HEK293 (cell line): ENCODE measurements at regions not wholly inside any gene's neighbourhood (a gene's known extent, or its start where the extent isn't known, plus 50 kb on each side); places are given as distances from the start of the nearest gene placed in this dataset.

Experiments used
- CTCF ChIA-PET: fragments of 350-600 bp; formaldehyde crosslinking; extraction: SDS; loops from one replicate; lab custom pipeline; 2021; ENCODE audit warnings: antibody characterized with exemption; lab: Yijun Ruan, JAX
- POLR2A ChIA-PET: fragments of 300-600 bp; formaldehyde crosslinking; extraction: SDS; loops from one replicate; lab custom pipeline; 2020; ENCODE audit warnings: antibody characterized with exemption, inconsistent platforms; lab: Yijun Ruan, JAX
- H3K27ac ChIP-seq: fragments of 200-500 bp; sonication (Bioruptor generic); 2 replicates; pipeline ENCODE4 v1.5.1; 2014; ENCODE audit warnings: low read depth, low read length, control low read depth, inconsistent platforms; ENCODE audit errors: extremely low read depth
- H3K36me3 ChIP-seq, 2 experiments: fragments of 200-500 bp in 1 of 2; sonication (Bioruptor generic) in 1 of 2; 1 replicate in 1 of 2; 2 replicates in 1 of 2; pipeline ENCODE4 v1.5.1; 2014 to 2017; ENCODE audit warnings: inconsistent platforms in 2 of 2, low read length in 2 of 2; ENCODE audit not compliant: control insufficient read depth in 2 of 2, insufficient read depth in 1 of 2
- H3K4me1 ChIP-seq: fragments of 200-500 bp; sonication (Bioruptor generic); 2 replicates; pipeline ENCODE4 v1.5.1; 2014; ENCODE audit warnings: mild to moderate bottlenecking, low read length, inconsistent platforms; ENCODE audit not compliant: control insufficient read depth, insufficient read depth
- H3K4me3 ChIP-seq: 2 replicates; pipeline ENCODE4 v1.5.1; 2011; ENCODE audit warnings: low read depth, mild to moderate bottlenecking, control low read depth, low read length, moderate library complexity
- H3K9me3 ChIP-seq: fragments of 200-500 bp; sonication (Bioruptor generic); 2 replicates; pipeline ENCODE4 v1.5.1; 2014; ENCODE audit warnings: low read depth, low read length, inconsistent platforms; ENCODE audit not compliant: control insufficient read depth, insufficient read depth
- ATF2 ChIP-seq: fragments of 450-650 bp; formaldehyde crosslinking; IDR thresholded peaks from 2 replicates; pipeline ENCODE4 v1.5.1; 2016; ENCODE audit warnings: missing biosample characterization, missing genetic modification characterization, low read depth
- BCL11B ChIP-seq: fragments of 450-650 bp; formaldehyde crosslinking; IDR thresholded peaks from 2 replicates; pipeline ENCODE4 v1.5.1; 2016; ENCODE audit warnings: low read depth, missing biosample characterization, missing genetic modification characterization
- GLI4 ChIP-seq: fragments of 450-650 bp; formaldehyde crosslinking; IDR thresholded peaks from 2 replicates; pipeline ENCODE4 v1.5.1; 2016; ENCODE audit warnings: missing biosample characterization, missing genetic modification characterization
- GLIS1 ChIP-seq: fragments of 450-650 bp; formaldehyde crosslinking; IDR thresholded peaks from 2 replicates; pipeline ENCODE4 v1.5.1; 2016; ENCODE audit warnings: missing biosample characterization, missing genetic modification characterization
- KLF10 ChIP-seq: fragments of 450-650 bp; IDR thresholded peaks from 2 replicates; pipeline ENCODE4 v1.5.1; 2018; ENCODE audit warnings: missing biosample characterization, mild to moderate bottlenecking, missing genetic modification characterization
- KLF17 ChIP-seq: fragments of 450-650 bp; formaldehyde crosslinking; IDR thresholded peaks from 2 replicates; pipeline ENCODE4 v1.5.1; 2016; ENCODE audit warnings: missing biosample characterization, missing genetic modification characterization
- OSR2 ChIP-seq: fragments of 450-650 bp; formaldehyde crosslinking; IDR thresholded peaks from 2 replicates; pipeline ENCODE4 v1.5.1; 2016; ENCODE audit warnings: missing biosample characterization, missing genetic modification characterization
- ZBTB26 ChIP-seq: fragments of 450-650 bp; formaldehyde crosslinking; optimal IDR thresholded peaks from 2 replicates; pipeline ENCODE3; 2016; ENCODE audit warnings: missing biosample characterization, mild to moderate bottlenecking, missing genetic modification characterization
- ZIC2 ChIP-seq: fragments of 450-650 bp; formaldehyde crosslinking; IDR thresholded peaks from 2 replicates; pipeline ENCODE4 v1.5.1; 2016; ENCODE audit warnings: missing biosample characterization, missing genetic modification characterization
- ZNF132 ChIP-seq: fragments of 450-650 bp; formaldehyde crosslinking; IDR thresholded peaks from 2 replicates; pipeline ENCODE4 v1.5.1; 2017; ENCODE audit warnings: missing biosample characterization, missing genetic modification characterization, borderline replicate concordance
- ZNF148 ChIP-seq: fragments of 450-650 bp; formaldehyde crosslinking; IDR thresholded peaks from 2 replicates; pipeline ENCODE4 v1.5.0; 2017; ENCODE audit warnings: missing biosample characterization, missing genetic modification characterization, borderline replicate concordance
- ZNF174 ChIP-seq: fragments of 450-650 bp; formaldehyde crosslinking; IDR thresholded peaks from 2 replicates; pipeline ENCODE4 v1.5.0; 2017; ENCODE audit warnings: missing biosample characterization, mild to moderate bottlenecking, missing genetic modification characterization
- ZNF184 ChIP-seq: fragments of 450-650 bp; IDR thresholded peaks from 2 replicates; pipeline ENCODE4 v1.5.1; 2018; ENCODE audit warnings: missing biosample characterization, mild to moderate bottlenecking, missing genetic modification characterization
- ZNF2 ChIP-seq: fragments of 450-650 bp; formaldehyde crosslinking; IDR thresholded peaks from 2 replicates; pipeline ENCODE4 v1.5.1; 2016; ENCODE audit warnings: missing biosample characterization, missing genetic modification characterization
- ZNF211 ChIP-seq: fragments of 450-650 bp; formaldehyde crosslinking; IDR thresholded peaks from 2 replicates; pipeline ENCODE4 v1.5.1; 2016; ENCODE audit warnings: low read depth, missing biosample characterization, missing genetic modification characterization
- ZNF302 ChIP-seq: fragments of 450-650 bp; formaldehyde crosslinking; IDR thresholded peaks from 2 replicates; pipeline ENCODE4 v1.5.1; 2016; ENCODE audit warnings: missing biosample characterization, missing genetic modification characterization, low read depth
- ZNF548 ChIP-seq: fragments of 450-650 bp; formaldehyde crosslinking; IDR thresholded peaks from 2 replicates; pipeline ENCODE4 v1.5.1; 2016; ENCODE audit warnings: missing biosample characterization, missing genetic modification characterization
- ZNF555 ChIP-seq: fragments of 450-650 bp; formaldehyde crosslinking; conservative IDR thresholded peaks from 2 replicates; pipeline ENCODE4 v1.5.1; 2017; ENCODE audit warnings: missing biosample characterization, mild to moderate bottlenecking, missing genetic modification characterization, inconsistent platforms
- ZNF561 ChIP-seq: fragments of 450-650 bp; IDR thresholded peaks from 2 replicates; pipeline ENCODE4 v1.5.1; 2018; ENCODE audit warnings: missing biosample characterization, missing genetic modification characterization, borderline replicate concordance
- ZNF580 ChIP-seq: fragments of 450-650 bp; formaldehyde crosslinking; IDR thresholded peaks from 2 replicates; pipeline ENCODE4 v1.5.1; 2016; ENCODE audit warnings: missing biosample characterization, missing genetic modification characterization
- ZNF600 ChIP-seq: fragments of 450-650 bp; formaldehyde crosslinking; IDR thresholded peaks from 2 replicates; pipeline ENCODE4 v1.5.1; 2016; ENCODE audit warnings: missing biosample characterization, missing genetic modification characterization
- ZNF623 ChIP-seq: fragments of 450-650 bp; formaldehyde crosslinking; IDR thresholded peaks from 2 replicates; pipeline ENCODE4 v1.5.1; 2016; ENCODE audit warnings: missing biosample characterization, missing genetic modification characterization
- ZNF645 ChIP-seq: fragments of 450-650 bp; formaldehyde crosslinking; IDR thresholded peaks from 2 replicates; pipeline ENCODE4; 2016; ENCODE audit warnings: missing biosample characterization, missing genetic modification characterization
- ZNF830 ChIP-seq: fragments of 450-650 bp; IDR thresholded peaks from 2 replicates; pipeline ENCODE4 v1.5.0; 2018; ENCODE audit warnings: missing biosample characterization, missing genetic modification characterization, low read depth, mild to moderate bottlenecking, moderate library complexity
- ZSCAN16 ChIP-seq: fragments of 450-650 bp; formaldehyde crosslinking; IDR thresholded peaks from 2 replicates; pipeline ENCODE4 v1.5.1; 2016; ENCODE audit warnings: missing biosample characterization, missing genetic modification characterization
- ZSCAN23 ChIP-seq: fragments of 450-650 bp; formaldehyde crosslinking; IDR thresholded peaks from 2 replicates; pipeline ENCODE4 v1.5.1; 2016; ENCODE audit warnings: missing biosample characterization, missing genetic modification characterization
- ZSCAN4 ChIP-seq: fragments of 450-650 bp; formaldehyde crosslinking; IDR thresholded peaks from 2 replicates; pipeline ENCODE4 v1.5.1; 2017; ENCODE audit warnings: missing biosample characterization, missing genetic modification characterization

GRCh38 chr16:65889533-65889966 is 476.9 kb upstream of the CDH5 start:
- Histone ChIP-seq H3K9me3 (no peaks in the 10 kb centered on the region), H3K4me1 (no peaks in the 10 kb centered on the region), H3K27ac (no peak overlapping the region), H3K4me3 (no peak overlapping the region), H3K36me3 (no peaks in the 10 kb centered on the region)
- CTCF ChIA-PET, result no interaction called here
- no peak for TF ChIP-seq ATF2
- TF ChIP-seq BCL11B (tag by site-specific recombination), result no peak
- TF ChIP-seq ZNF830 (tag by site-specific recombination), result no peak
- no peak for TF ChIP-seq ZNF302 (tag by site-specific recombination)
- TF ChIP-seq KLF10, result no peak
- TF ChIP-seq ZNF184 (tag by site-specific recombination), result no peak
- TF ChIP-seq ZSCAN4 (tag by site-specific recombination), result no peak
- TF ChIP-seq ZNF623 (tag by site-specific recombination), result no peak
- no peak for TF ChIP-seq ZSCAN23 (tag by site-specific recombination)
- TF ChIP-seq ZNF2 (tag by site-specific recombination), result no peak
- TF ChIP-seq GLIS1 (tag by site-specific recombination), result no peak
- no peak for TF ChIP-seq ZNF174 (tag by site-specific recombination)
- POLR2A ChIA-PET, result no interaction called here

GRCh38 chr16:65888201-65888600 is 478.3 kb upstream of the CDH5 start:
- CTCF ChIA-PET, result no interaction called here
- H3K9me3 ChIP-seq, result no peaks in the 10 kb centered on the region

More at GRCh38 chr16:65888201-65888600, 478.3 kb upstream of the CDH5 start:
- Histone ChIP-seq H3K4me1 (no peaks in the 10 kb centered on the region), H3K4me3 (no peak overlapping the region), H3K36me3 (no peaks in the 10 kb centered on the region), H3K27ac (no peak overlapping the region)
- TF ChIP-seq ZNF580 (tag by site-specific recombination) (no peak), ZNF148 (no peak), ZNF211 (tag by site-specific recombination) (no peak), GLI4 (tag by site-specific recombination) (no peak), ZIC2 (tag by site-specific recombination) (no peak), ZBTB26 (tag by site-specific recombination) (no peak), ZNF645 (no peak), ZNF600 (tag by site-specific recombination) (no peak), ZNF555 (no peak), ZNF561 (no peak), ZSCAN16 (tag by site-specific recombination) (no peak), KLF17 (tag by site-specific recombination) (no peak), ZNF132 (tag by site-specific recombination) (no peak), OSR2 (tag by site-specific recombination) (no peak), ZNF548 (no peak)
- POLR2A ChIA-PET, result no interaction called here
